ENCODE measurements at regions not wholly inside any gene's neighbourhood (a gene's known extent, or its start where the extent isn't known, plus 50 kb on each side); places are given as distances from the start of the nearest gene placed in this dataset.

- no peak for DNase-seq
Observed at GRCh38 chr12:75894965-75895754, 136.4 kb downstream of the PHLDA1 start.

GRCh38 chr12:75893765-75894164, 137.8 kb downstream of the PHLDA1 start:
- DNase-seq, result no peak

- no peak for DNase-seq
Observed at GRCh38 chr12:75892731-75893408, 138.7 kb downstream of the PHLDA1 start.

- DNase-seq, result no peak
Observed at GRCh38 chr12:75891072-75891471, 140.5 kb downstream of the PHLDA1 start.

GRCh38 chr12:75890660-75891059, 140.9 kb downstream of the PHLDA1 start:
- DNase-seq, result no peak

GRCh38 chr12:75890141-75890540, 141.4 kb downstream of the PHLDA1 start:
- DNase-seq, result no peak

GRCh38 chr12:75888874-75889613, 142.5 kb downstream of the PHLDA1 start:
- no peak for DNase-seq

- DNase-seq, result no peak
Observed at GRCh38 chr12:75888399-75888798, 143.2 kb downstream of the PHLDA1 start.

GRCh38 chr12:75887979-75888378, 143.6 kb downstream of the PHLDA1 start:
- no peak for DNase-seq

- no peak for DNase-seq
Observed at GRCh38 chr12:75884465-75884985, 147.1 kb downstream of the PHLDA1 start.

GRCh38 chr12:75883241-75883640, 148.3 kb downstream of the PHLDA1 start:
- no peak for DNase-seq

GRCh38 chr12:75882421-75882820, 149.2 kb downstream of the PHLDA1 start:
- DNase-seq, result no peak

- no peak for DNase-seq
Observed at GRCh38 chr12:75881920-75882319, 149.7 kb downstream of the PHLDA1 start.

- no peak for DNase-seq
Observed at GRCh38 chr12:75877763-75878621, 153.6 kb downstream of the PHLDA1 start.

GRCh38 chr12:75876832-75877762, 154.5 kb downstream of the PHLDA1 start:
- DNase-seq, result no peak

- DNase-seq, result no peak
Observed at GRCh38 chr12:75874441-75874840, 157.1 kb downstream of the PHLDA1 start.

- no peak for DNase-seq
Observed at GRCh38 chr12:75872762-75873161, 158.8 kb downstream of the PHLDA1 start.

- DNase-seq, result no peak
Observed at GRCh38 chr12:75870878-75871277, 160.7 kb downstream of the PHLDA1 start.

- no peak for DNase-seq
Observed at GRCh38 chr12:75868501-75868900, 163.1 kb downstream of the PHLDA1 start.

- no peak for DNase-seq
Observed at GRCh38 chr12:75865315-75865714, 166.3 kb downstream of the PHLDA1 start.

- no peak for DNase-seq
Observed at GRCh38 chr12:75864161-75864560, 167.4 kb downstream of the PHLDA1 start.

All from 8988T (cell line).